ENCODE measurements at regions not wholly inside any gene's neighbourhood (a gene's known extent, or its start where the extent isn't known, plus 50 kb on each side); places are given as distances from the start of the nearest gene placed in this dataset.
A peak's percentile ranks its signal among the peaks of the same experiment; 100 is the strongest.

- DNase-seq (ENCODE audit: low read depth in 2 of 2, low spot score in 1 of 2) = no peak
These were observed 73.2 kb upstream of the BCOR start for GRCh38 chrX:40170830-40171512.

GRCh38 chrX:40169193-40170101 lies 71.7 kb upstream of the BCOR start:
- DNase-seq (ENCODE audit: low read depth in 2 of 2, low spot score in 1 of 2) = peak; percentile 45 to 66

DNA sequence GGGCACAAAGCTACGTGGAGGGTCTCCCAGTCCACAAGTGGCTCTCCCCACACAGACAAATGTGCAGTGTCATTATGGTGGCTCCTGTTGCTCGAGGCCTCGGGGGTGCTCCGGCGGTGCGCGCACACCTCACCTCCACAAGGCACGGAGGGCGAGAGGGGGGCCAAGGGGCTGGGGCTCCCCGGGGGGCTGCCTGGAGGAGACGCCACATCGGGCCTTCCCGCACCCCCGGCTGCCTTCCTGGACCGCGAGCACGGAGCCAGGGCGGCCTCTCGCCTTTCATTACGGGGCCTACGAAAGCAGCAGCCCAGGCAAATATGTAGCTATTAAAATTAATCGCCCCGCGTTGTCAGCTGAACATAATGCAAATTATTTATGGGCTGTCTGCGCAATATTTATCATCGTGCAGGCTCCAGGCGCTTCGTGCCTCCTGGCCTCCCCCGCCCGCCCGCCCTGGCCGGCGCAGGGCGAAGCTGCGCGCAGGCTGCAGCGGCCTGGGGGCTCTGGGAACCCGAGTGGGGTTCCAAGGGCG lies 70.8 kb upstream of the BCOR start:
- DNase-seq (ENCODE audit: low read depth in 2 of 2, low spot score in 1 of 2) = no peak

DNA sequence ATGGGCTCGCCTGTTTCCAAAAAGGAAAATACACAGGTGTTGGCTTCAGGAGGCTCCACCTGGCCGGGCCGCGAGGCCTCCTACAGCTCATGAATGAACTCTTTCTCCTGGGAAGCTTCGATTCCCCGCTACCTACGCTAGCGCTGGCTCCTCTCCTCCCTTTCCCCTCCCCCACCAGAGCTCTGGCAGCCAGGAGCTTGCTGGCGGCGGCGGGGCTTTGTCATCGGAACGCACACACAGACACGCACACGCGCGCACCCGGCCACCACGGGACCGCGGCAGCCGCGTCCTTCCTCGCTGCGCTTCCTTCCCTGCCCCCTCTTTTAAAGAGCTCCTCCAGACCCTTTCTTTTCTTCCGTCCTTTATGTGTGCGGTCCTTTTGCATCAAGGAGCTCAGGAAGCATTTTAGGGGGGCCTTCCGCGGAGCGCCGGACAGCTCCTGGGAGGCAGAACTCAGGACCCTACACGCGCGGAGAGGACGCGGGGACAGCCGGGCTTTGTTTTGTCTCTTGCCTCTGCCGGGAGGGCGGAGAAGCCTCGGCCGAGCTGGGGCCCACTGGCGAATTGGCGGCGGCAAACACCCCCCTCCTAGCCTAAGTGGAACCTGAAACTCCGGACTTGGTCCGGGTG lies 70.2 kb upstream of the BCOR start:
- no peak for DNase-seq (ENCODE audit: low read depth in 2 of 2, low spot score in 1 of 2)

- no peak for DNase-seq (ENCODE audit: low read depth in 2 of 2, low spot score in 1 of 2)
These were observed 69.6 kb upstream of the BCOR start for GRCh38 chrX:40167233-40167849.

DNA sequence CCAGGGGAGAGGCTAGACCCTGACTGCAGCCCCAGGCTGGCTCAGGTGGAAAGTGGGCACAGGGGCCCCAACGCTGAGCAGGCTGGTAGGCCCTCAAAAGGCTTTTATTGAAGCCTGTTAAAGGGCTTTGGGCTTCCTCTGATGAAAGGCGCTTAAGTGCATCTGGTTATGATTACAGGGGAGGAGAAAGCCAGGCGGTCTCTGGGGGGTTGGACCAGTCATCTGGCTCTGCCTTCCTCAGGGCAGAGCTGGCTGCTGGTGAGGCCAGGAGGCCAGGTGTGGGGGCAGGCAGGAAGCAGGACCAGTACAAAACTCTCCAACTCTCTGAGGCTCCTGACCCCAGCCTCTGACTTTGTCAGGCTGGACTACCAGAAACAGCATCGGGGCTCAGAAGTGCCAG lies 68.8 kb upstream of the BCOR start:
- no peak for DNase-seq (ENCODE audit: low read depth in 2 of 2, low spot score in 1 of 2)

GRCh38 chrX:40165861-40166260 lies 68.1 kb upstream of the BCOR start:
- DNase-seq (ENCODE audit: low read depth in 2 of 2, low spot score in 1 of 2) = no peak

DNA sequence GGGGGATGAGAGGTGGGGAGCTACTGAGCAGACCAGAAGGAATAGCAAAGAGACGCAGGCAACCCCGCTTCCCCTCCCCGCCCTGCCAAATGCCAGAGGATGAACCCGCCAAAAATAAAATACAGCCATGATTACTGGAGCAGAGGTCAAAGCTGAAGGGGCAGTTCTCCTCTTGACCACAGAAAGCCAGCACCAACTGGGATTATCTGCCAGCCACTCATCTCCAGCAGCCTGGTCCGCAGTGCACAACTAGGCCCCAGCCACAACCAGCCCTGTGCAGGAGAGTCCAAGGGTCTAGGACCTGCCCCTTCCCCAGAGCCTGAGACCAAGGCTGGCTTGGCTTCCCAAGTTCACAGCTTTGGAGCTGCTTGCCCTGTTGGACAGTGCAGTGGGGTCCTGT lies 67.4 kb upstream of the BCOR start:
- DNase-seq (ENCODE audit: low read depth in 2 of 2, low spot score in 1 of 2) = no peak

DNA sequence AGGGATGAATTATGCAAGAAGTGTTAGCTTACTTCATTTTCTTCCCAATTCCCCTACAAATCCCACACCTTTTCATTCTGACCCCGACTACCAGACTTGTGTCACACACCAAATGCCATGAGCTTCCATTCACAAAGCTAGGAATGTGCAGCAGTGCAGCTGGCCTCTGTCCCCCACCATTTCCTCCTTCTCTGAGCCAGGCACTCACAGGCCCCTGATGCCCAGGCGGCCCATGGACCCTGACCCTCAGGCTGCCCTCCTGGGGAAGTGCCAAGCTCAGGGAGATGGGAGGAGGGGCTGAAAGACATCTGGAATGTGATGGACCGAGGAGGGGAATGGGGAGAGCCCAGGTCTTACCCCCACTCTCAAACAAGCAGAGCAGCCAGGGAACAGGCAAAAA lies 67.0 kb upstream of the BCOR start:
- DNase-seq (ENCODE audit: low read depth in 2 of 2, low spot score in 1 of 2) = no peak

DNA sequence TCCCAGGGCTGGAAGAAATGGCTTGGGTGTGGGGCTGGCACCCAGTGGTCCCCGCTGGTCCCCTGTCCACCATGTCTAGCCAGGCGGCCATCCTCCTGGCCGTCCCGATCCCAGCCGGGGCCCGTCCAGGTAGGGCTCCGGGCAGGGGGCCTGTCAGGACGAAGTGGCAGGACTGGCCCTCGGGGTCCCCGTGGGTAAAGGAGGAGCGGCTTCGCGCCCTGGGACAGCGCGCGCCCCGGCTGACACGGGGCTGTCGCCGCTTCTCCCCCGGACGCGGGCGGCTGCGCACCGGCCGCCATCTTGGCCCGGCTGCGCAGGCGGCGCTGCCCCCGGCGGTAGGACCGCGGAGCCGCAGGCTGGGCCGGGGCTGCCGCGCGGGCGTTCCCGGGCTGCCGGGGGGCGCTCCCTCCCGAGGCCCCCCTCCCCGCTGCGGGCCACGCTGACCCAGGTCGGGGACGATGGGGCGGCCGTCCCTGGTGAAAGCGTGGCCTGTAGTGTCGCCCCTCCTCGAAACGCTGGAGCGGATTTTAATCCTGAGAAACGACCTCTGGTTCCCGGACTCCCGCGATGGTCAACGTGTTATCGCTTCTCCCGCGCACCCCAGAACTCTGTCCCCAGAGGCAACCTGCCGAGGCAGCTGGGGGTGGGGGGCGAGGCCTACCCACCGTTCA lies 60.4 kb upstream of the BCOR start:
- DNase-seq (ENCODE audit: low read depth in 2 of 2, low spot score in 1 of 2) = no peak

- DNase-seq (ENCODE audit: low read depth in 2 of 2, low spot score in 1 of 2) = no peak
These were observed 59.7 kb upstream of the BCOR start for GRCh38 chrX:40157228-40158035.

GRCh38 chrX:40156470-40157227 lies 58.9 kb upstream of the BCOR start:
- DNase-seq (ENCODE audit: low read depth in 2 of 2, low spot score in 1 of 2) = no peak

GRCh38 chrX:40155589-40156469 lies 58.1 kb upstream of the BCOR start:
- DNase-seq (ENCODE audit: low read depth in 2 of 2, low spot score in 1 of 2) = no peak

DNA sequence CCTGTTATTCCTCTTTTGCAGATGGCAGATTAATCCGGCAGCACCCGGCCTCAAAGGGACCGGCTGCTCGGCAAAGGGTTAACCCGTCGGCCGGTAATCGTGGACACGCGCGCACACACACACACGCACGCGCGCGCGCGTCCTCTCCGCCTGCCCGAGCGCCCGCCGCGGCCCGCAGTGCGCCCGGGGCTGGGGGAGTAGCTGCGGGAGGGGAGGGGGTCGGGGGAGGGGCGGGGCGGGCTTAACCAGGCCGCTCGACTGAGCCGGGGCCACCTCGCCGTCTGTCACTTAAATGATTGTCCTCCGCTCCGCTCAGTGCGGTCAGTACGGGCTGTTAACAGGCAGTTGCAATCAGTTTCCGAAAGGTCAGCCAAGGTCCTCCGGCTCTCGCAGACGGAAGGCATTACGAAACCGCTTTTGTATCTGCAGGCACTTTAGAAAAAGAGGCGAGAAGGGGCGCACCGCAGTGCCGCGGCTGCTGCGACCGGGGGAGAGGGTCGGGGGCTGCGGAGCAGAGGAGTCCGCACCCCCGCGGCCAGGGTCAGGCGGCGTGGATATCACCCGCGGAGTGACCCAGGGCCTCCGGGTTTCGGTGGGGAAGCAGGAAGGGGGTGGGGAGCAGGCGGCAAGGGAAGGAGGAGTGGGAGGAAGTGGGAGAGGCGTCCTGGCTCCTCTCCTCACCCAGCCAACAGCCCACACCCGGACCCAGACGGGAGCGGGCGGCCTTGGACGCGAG lies 57.3 kb upstream of the BCOR start:
- DNase-seq (ENCODE audit: low read depth in 2 of 2, low spot score in 1 of 2) = no peak

DNA sequence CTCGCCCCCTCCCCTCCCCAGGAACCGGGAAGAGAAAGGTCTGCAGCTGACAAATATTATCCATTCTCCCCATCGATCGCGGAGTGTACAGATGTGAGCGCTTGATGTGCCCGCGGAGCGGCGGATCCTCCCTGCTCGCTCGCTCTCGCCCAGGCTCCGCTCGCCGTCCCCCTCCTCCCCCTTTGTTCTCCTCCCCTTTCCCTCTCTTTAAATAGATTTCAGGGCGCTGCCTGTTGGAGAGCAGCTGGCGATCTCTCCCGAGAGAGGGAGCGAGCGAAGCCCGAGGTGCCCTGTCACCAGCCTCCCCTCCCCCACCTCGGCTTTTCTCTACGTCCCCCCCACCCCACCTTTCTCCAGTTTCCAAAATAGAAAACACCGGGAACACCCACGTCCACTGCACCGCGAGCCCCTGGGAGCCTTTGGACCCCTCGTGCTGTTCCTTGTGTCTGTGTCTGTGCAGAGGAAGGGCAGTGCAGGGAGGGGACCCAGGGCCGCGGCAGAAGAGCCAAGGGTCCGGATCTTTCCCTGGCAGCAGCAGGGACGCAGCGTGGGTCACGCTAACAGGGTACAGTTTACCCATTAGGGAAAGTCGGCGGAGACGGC lies 56.6 kb upstream of the BCOR start:
- DNase-seq (ENCODE audit: low read depth in 2 of 2, low spot score in 1 of 2) = no peak

GRCh38 chrX:40153345-40154249 lies 55.8 kb upstream of the BCOR start:
- no peak for DNase-seq (ENCODE audit: low read depth in 2 of 2, low spot score in 1 of 2)

Data from stimulated activated CD8-positive, alpha-beta memory T cell treated with anti-CD3 and anti-CD28 coated beads, Interleukin-4, amount 100 ng/mL, for 1 hour (primary cell).